H7 (cell line): ENCODE measurements at regions not wholly inside any gene's neighbourhood (a gene's known extent, or its start where the extent isn't known, plus 50 kb on each side); places are given as distances from the start of the nearest gene placed in this dataset.

Source experiments
- DNase-seq: peaks from one replicate; pipeline ENCODE4 v3.0.0; 2012
- H3K27me3 ChIP-seq: 2 replicates; pipeline ENCODE4 v1.6.0; 2011; ENCODE audit warnings: mild to moderate bottlenecking, low read length; ENCODE audit not compliant: control insufficient read depth, insufficient read depth
- H3K36me3 ChIP-seq: replicated peaks from 2 replicates; pipeline ENCODE4 v1.5.1; 2011; ENCODE audit warnings: low read length; ENCODE audit not compliant: control insufficient read depth, insufficient read depth
- H3K4me3 ChIP-seq: 2 replicates; pipeline ENCODE4 v1.5.1; 2011; ENCODE audit warnings: low read depth, mild to moderate bottlenecking, control low read depth, low read length, moderate library complexity; ENCODE audit not compliant: insufficient read depth

DNA sequence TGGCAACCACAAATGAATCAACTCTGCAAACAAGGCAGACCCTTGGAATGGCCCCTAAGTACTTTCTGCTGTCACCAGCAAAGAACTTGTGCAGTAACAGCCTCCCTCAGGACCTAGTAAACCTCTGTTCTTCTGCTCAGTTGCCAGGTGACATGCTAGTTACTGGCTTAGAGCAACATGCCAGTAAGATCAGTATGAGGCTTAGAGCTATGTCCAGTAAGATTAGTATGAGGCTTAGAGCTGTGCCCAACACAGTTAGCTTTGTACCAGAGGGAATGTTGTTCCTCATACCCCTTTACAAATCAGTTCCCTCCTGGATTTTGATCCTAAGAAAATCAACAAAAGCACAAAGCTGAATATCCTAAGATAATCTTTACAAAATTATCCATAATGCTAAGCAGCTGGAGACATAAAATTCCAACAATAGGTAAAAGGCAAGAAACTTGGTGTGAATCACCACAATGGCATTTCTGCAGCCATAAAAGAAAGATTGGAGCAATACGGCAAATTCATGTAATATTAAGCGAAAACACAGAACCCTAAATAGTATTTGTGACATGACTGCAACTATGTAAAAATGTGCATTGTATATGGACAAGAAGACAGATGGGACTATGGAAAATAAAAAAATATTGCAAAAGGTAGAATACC lies 107.3 kb upstream of the LPP start:
- no peaks in the 10 kb centered on the region for H3K36me3 ChIP-seq
- no peak overlapping the region for H3K4me3 ChIP-seq
- no peak for DNase-seq
- no peaks in the 10 kb centered on the region for H3K27me3 ChIP-seq

DNA sequence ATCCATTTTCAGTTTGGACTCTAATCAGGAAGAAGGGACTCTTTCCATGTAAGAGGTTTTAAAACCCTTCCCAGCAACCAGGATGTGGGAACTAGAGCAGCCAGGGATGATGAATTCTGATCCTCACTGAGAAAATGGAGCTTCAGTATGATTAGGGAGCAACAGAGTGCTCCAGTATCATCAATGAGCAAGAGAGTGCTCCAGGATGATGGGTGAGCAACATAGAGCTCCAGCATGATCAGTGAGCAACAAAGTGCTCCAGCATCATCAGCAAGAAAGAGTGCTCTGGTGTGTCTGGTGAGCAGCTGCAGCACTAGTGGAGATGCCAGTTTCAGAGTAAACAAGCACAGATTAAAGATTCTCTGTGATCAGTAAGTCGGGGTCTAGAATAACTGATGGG lies 106.4 kb upstream of the LPP start:
- no peak for DNase-seq
- H3K27me3 ChIP-seq = no peaks in the 10 kb centered on the region
- H3K4me3 ChIP-seq = no peak overlapping the region
- H3K36me3 ChIP-seq = no peaks in the 10 kb centered on the region

DNA sequence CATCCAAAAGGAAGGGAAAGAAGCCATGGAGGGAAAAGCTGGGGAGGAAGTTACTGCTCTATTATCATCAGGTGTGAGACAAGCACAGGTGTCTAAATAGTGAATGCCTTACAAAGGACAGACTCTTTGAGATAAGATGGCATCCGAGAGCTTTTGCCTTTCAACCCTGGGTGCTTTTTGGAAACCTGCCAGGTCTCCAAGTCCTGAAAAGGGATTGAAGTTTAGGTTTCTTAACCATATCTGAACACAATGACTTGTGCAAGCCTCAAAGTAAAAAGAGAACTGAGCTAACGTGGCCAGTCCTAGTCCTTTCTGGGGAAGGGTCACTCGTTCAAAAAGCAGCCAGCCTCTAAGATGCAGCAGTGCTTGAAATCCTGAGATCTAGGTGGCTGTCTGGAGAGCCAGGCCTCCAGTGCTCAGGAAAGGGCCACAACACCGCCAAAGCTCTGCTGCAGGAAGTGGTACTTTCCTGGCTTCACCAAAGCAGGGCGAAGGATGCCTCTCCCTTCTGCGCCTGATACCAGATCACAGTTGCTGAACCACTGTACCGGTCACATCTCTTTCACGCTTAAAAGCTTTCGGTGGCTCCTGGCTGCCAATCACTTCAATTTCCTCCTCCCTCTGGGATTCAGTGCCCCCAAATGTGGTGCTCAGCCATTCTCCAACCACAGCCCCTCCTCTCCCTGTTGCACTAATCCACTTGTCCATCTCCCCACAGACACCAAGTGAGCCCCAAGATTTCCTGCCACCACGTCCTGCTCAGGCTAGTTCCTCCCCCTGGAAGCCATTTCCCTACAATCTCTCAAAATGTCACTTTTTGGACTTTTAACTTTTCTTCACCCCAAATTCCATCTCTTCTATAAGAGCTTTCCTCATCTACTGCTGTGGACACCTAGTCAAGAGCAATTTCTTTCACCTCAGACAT lies 104.1 kb upstream of the LPP start:
- no peak for DNase-seq
- H3K36me3 ChIP-seq = no peaks in the 10 kb centered on the region
- no peaks in the 10 kb centered on the region for H3K27me3 ChIP-seq
- no peak overlapping the region for H3K4me3 ChIP-seq

DNA sequence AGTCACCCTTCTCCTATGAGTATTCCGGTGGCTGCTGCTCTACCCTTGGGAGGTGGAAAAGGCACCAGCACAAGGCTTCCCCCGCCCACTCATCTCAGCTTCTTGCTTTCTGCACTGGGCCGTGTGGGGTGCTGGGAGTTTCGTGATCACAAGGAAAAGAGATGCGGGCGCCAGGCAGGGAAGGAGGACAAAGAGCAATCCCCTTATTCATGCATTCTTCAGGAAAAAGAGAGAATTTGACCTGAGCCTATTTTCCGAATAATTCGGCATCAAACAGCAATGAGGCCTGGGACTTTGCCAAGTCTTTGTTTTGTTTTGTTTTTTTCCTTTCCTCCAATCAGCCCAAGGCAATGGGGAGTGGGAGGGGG lies 102.2 kb upstream of the LPP start:
- no peak for DNase-seq
- Histone ChIP-seq H3K4me3 (no peak overlapping the region), H3K36me3 (no peaks in the 10 kb centered on the region), H3K27me3 (no peaks in the 10 kb centered on the region)

DNA sequence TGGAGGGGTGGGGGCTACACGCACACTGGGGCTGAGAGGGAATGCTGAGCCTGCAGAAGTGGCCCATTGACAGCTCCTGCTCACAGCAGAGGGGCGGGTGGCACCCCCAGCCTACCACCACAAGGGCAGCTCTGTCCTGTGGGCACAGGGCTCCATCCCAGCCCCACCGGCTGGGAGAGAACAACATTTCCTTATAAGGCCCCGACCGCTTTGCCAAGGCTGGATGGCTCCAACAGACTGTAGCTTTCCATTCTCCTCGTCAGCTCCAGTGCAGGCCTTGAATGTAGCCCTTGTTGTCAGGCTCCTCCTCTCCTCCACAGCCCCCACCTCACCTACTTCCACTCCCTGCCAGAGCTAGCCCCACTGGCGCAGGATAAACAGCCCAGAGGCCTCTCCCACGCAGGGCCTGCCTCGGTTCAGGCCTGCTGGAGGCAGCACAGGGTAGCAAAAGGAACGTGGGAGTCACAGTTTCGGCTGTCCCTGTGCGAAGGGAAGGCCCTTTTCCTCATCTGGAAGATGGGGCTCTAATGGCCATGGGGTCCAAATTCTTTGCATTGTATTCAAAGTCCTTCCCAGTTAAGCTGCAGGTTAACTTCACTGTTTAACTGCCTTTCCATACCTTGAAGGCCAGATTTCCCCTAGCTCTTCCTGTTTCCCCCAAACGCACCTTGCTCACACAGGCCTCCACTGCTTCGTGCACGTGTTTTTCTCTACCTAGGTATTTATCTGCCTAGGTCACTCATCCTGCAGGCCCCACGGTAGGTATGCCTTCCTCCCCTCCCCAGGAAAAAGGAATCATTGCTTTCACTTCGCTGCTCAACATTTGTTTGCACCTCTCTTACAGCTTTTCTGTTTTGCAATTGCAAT lies 101.6 kb upstream of the LPP start:
- Histone ChIP-seq H3K4me3 (no peak overlapping the region), H3K27me3 (no peaks in the 10 kb centered on the region)
- DNase-seq = peak; percentile 53

DNA sequence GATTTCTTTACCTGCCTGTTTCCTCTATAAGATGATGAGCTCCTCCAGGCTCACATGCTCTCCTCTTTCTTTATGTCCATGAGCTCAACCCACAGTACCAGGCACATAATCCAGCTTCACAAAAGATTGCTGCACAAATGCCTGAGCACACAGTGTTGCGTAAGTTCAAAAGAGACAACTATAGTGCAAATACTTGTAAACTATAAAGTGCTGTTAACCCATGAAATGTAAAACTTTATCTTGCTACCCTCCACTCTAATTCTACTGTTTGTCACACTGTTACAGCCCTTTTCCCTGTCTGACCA lies 101.0 kb upstream of the LPP start:
- DNase-seq = no peak
- Histone ChIP-seq H3K4me3 (no peak overlapping the region), H3K36me3 (no peaks in the 10 kb centered on the region), H3K27me3 (no peaks in the 10 kb centered on the region)

More for the DNA sequence above, 101.6 kb upstream of the LPP start:
- H3K36me3 ChIP-seq = no peaks in the 10 kb centered on the region

DNA sequence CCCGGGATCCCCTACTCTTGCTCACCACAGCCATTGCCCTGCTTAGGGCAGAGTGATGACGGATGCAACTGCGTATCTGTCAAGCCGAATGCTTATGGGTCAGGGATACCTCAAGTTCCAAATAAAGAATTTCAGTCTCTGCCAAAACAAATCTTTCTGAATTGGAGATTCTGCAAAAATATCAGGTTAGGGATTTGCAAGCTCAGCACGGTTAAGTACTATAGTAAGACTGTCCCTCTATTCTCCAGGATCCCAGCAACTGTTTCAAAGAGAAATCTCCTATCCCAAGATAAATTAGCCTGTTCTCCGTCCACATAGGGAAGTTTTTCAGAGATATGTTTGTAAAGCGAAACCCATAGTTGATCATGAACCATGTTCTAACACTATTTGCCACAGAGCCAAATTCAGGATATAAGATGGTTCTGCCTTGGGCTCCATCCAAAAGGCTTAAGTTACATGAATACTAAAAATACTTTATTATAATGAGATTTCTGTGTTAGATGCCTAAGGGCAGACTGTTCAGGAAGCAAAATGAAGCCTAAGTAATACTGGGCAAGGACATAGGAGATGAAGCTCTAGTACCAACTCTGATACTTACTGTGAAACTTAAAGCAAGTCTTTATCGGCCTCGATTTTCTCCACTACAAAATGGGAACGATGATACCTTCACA lies 100.1 kb upstream of the LPP start:
- Histone ChIP-seq H3K36me3 (no peaks in the 10 kb centered on the region), H3K27me3 (no peaks in the 10 kb centered on the region), H3K4me3 (no peak overlapping the region)
- no peak for DNase-seq

DNA sequence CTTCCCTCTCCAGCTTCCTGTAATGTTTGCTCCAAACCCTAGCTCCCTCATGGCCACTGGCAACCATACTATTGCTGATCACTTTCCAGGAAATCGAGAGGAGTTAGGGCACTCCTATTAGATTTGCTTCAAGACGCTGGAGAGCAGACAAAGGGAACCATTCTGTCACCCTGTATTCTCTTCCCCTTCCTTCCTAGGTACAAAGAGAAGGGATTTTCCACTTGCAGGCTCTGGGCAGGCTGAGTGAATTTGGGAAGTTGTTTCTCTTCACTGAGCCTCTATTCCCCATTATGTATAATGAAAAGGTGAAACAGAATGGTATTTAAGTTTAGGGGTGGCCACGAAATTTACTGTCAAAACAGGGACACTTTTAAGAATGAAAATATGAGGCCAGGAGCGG lies 99.4 kb upstream of the LPP start:
- no peaks in the 10 kb centered on the region for H3K36me3 ChIP-seq
- no peak for DNase-seq
- no peak overlapping the region for H3K4me3 ChIP-seq
- H3K27me3 ChIP-seq = no peaks in the 10 kb centered on the region

DNA sequence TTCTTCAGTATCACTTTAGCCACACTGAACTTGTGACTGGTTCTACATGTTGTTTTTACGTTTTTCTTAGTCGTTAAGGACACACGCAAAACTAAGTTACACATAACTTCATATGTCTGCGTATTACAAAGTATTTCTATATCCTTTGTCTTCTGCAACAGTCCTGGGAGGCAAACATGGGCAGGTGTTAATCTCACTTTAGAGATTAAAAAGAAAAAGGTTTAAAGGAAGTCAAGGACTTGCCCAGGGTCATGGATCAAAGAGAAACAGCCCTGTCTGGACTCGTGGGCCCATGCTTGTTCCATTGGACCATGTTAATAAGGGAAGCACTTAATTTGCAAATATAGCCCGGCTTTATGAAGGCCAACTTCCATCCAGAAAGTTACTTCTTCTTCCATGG lies 98.6 kb upstream of the LPP start:
- Histone ChIP-seq H3K4me3 (no peak overlapping the region), H3K27me3 (no peaks in the 10 kb centered on the region)

DNA sequence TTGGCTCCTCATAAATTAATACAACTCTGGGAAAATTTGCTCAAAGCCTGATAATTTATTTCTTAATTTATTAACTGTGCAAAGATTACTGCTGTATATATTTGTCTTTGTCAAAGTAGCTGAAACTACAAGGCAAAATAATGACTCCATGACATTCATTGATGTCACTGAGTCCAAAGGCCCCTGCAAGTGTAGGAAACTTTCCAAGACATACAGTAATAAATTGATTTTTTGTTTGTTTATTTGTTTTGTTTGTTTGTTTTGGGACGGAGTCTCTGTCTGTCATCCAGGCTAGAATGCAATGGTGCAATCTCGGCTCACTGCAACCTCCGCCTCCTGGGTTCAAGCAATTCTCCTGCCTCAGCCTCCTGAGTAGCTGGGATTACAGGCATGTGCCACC lies 96.8 kb upstream of the LPP start:
- DNase-seq = no peak
- no peaks in the 10 kb centered on the region for H3K27me3 ChIP-seq
- no peak overlapping the region for H3K4me3 ChIP-seq
- no peaks in the 10 kb centered on the region for H3K36me3 ChIP-seq

More for the DNA sequence above, 98.6 kb upstream of the LPP start:
- no peak for DNase-seq
- no peaks in the 10 kb centered on the region for H3K36me3 ChIP-seq

DNA sequence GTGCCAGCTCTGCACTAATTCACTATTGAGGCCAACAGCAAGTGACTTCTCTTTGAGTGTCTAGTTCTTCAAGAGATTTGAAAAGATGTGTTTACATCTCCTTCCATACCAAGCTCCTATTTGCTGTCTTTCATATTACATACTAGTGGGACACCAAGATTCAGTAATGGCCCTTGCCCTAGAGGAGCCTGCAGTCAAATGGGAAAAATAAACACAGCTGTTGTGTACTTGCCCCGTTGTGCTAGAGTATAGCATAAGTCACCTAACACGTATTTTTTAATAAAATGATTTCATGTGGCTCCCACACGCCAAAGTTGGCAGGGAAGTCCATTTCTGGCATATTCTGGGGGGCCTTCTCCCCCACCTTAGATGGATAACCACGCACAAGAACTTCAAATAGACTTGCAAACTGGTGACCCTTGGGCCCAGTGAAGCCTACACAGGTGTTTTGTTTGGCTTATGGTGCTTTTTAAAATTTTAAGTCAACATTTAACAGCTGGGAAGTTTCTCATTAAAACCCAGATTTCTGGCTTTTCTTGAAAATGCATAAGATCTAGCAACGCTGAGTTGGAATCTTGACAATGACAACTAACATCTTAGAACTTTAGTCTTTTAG lies 95.3 kb upstream of the LPP start:
- Histone ChIP-seq H3K36me3 (no peaks in the 10 kb centered on the region), H3K27me3 (no peaks in the 10 kb centered on the region), H3K4me3 (no peak overlapping the region)
- no peak for DNase-seq

DNA sequence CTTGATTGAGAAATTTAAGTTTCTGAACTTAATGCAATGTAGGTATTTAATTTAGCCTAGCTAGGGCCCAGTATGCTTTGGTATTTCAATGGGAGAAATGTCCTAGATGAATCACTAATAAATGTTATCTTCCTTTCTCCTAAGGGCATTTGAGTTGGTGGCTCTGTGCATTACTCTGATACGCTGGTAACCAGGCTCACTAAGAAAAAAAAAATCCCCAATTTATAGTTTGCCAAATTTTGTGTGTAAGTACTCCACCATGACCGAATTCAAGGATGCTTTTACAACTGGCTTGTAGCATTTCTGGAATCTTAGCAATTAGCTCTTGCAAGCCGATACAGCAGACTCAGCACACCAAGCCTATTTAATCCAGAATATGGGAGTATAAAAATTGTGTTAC lies 94.6 kb upstream of the LPP start:
- Histone ChIP-seq H3K36me3 (no peaks in the 10 kb centered on the region), H3K4me3 (no peak overlapping the region), H3K27me3 (no peaks in the 10 kb centered on the region)
- no peak for DNase-seq

DNA sequence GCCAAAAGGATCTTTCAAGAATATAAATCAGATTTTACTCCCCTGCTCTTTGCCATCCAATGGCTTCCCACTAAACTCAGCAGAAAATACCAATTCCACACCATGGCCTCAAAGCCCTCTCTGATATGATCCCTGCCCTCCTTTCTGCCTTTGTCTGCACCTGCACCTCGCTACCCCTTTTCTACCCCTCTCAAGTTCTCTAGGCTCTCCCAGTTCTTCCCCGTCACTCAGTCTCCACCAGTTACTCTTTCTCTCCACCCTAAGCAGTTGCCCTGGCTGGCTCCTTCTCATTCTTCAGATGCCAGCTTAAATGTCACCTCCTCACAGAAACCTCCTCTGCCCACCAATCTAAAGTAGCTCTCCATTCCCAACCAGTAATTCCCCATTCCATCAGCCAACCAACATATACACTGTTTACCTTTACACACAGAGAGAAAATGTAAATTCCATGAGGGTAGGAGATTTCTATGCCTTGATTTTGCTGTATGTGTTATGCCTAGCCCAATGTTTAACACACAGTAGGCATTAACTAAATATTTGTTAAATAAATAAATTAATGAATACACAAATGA lies 93.6 kb upstream of the LPP start:
- no peak for DNase-seq
- Histone ChIP-seq H3K27me3 (no peaks in the 10 kb centered on the region), H3K4me3 (no peak overlapping the region), H3K36me3 (no peaks in the 10 kb centered on the region)
